ENCODE measurements at regions not wholly inside any gene's neighbourhood (a gene's known extent, or its start where the extent isn't known, plus 50 kb on each side); places are given as distances from the start of the nearest gene placed in this dataset.

- H3K4me3 ChIP-seq (ENCODE audit: low read depth, low read length): no peak overlapping the region
- TF ChIP-seq, protein P1, sequence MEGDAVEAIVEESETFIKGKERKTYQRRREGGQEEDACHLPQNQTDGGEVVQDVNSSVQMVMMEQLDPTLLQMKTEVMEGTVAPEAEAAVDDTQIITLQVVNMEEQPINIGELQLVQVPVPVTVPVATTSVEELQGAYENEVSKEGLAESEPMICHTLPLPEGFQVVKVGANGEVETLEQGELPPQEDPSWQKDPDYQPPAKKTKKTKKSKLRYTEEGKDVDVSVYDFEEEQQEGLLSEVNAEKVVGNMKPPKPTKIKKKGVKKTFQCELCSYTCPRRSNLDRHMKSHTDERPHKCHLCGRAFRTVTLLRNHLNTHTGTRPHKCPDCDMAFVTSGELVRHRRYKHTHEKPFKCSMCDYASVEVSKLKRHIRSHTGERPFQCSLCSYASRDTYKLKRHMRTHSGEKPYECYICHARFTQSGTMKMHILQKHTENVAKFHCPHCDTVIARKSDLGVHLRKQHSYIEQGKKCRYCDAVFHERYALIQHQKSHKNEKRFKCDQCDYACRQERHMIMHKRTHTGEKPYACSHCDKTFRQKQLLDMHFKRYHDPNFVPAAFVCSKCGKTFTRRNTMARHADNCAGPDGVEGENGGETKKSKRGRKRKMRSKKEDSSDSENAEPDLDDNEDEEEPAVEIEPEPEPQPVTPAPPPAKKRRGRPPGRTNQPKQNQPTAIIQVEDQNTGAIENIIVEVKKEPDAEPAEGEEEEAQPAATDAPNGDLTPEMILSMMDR (IDR thresholded peaks at IDR 0.05; ENCODE audit: low read depth, low read length): no peak
Observed at GRCh38 chr9:29928072-29928471, 2354.8 kb upstream of the C9orf72 start.

- H3K4me3 ChIP-seq (ENCODE audit: low read depth, low read length): no peak overlapping the region
- TF ChIP-seq, protein P1 (IDR thresholded peaks at IDR 0.05; ENCODE audit: low read depth, low read length): no peak
Observed at GRCh38 chr9:29939559-29939958, 2366.3 kb upstream of the C9orf72 start.

- no peak overlapping the region for H3K4me3 ChIP-seq (ENCODE audit: low read depth, low read length)
- TF ChIP-seq, protein P1 (IDR thresholded peaks at IDR 0.05; ENCODE audit: low read depth, low read length): no peak
Observed at GRCh38 chr9:29945012-29945411, 2371.7 kb upstream of the C9orf72 start.

- H3K4me3 ChIP-seq (ENCODE audit: low read depth, low read length): no peak overlapping the region
- TF ChIP-seq, protein P1 (IDR thresholded peaks at IDR 0.05; ENCODE audit: low read depth, low read length): no peak
Observed at GRCh38 chr9:29958469-29958868, 2385.2 kb upstream of the C9orf72 start.

GRCh38 chr9:29965834-29966233 is 2392.6 kb upstream of the C9orf72 start:
- TF ChIP-seq, protein P1 (IDR thresholded peaks at IDR 0.05; ENCODE audit: low read depth, low read length): no peak
- no peak overlapping the region for H3K4me3 ChIP-seq (ENCODE audit: low read depth, low read length)

- no peak overlapping the region for H3K4me3 ChIP-seq (ENCODE audit: low read depth, low read length)
- TF ChIP-seq, protein P1 (IDR thresholded peaks at IDR 0.05; ENCODE audit: low read depth, low read length): no peak
Observed at GRCh38 chr9:29966247-29966646, 2393.0 kb upstream of the C9orf72 start.

DNA sequence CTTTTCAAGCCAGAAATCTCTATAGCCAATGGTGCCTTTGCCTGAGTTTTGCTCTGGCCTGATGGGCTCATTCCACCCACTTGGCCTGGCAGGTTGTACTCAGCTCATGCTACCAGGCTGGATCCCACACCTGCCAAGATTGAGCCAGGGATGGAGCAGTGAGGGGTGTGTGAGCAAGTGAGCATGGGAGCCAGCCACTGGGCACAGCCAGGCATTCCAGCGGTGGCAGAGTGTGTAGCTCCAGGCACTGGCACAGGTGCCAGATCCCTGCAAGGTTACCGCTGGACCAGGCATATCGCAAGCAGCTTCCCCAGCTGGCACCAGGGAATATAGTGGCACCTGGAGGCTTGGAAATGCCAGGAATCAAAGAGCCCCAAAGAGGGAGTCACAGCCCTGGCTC is 2395.6 kb upstream of the C9orf72 start:
- TF ChIP-seq, protein P1 (IDR thresholded peaks at IDR 0.05; ENCODE audit: low read depth, low read length): no peak
- no peak overlapping the region for H3K4me3 ChIP-seq (ENCODE audit: low read depth, low read length)

Data from WI38 (cell line).